HG02678 (cell line): ENCODE measurements at regions not wholly inside any gene's neighbourhood (a gene's known extent, or its start where the extent isn't known, plus 50 kb on each side); places are given as distances from the start of the nearest gene placed in this dataset.
"Not testable (repeated sequence)": the region's sequence is repeated elsewhere in the genome, so short reads cannot be mapped to it uniquely, and the experiment has no call there.

Experiments
- ATAC-seq: cut with Tn5 transposase; IDR thresholded peaks from one replicate; pipeline ENCODE4 v1.9.1; 2021; ENCODE audit warnings: mild to moderate bottlenecking, moderate library complexity; ENCODE audit not compliant: unreplicated experiment

- ATAC-seq = no peak
Measured at GRCh38 chr6:112920994-112921393, 573.9 kb downstream of the RFPL4B start.

- no peak for ATAC-seq
Measured at GRCh38 chr6:112923940-112924587, 576.9 kb downstream of the RFPL4B start.

GRCh38 chr6:112925702-112926101 lies 578.6 kb downstream of the RFPL4B start:
- no peak for ATAC-seq

GRCh38 chr6:112927641-112928320 lies 580.7 kb downstream of the RFPL4B start:
- ATAC-seq = no peak

- ATAC-seq = no peak
Measured at GRCh38 chr6:112929641-112930040, 582.5 kb downstream of the RFPL4B start.

GRCh38 chr6:112931832-112932231 lies 584.7 kb downstream of the RFPL4B start:
- ATAC-seq = no peak

GRCh38 chr6:112933947-112934346 lies 586.8 kb downstream of the RFPL4B start:
- no peak for ATAC-seq

GRCh38 chr6:112934433-112935327 lies 587.5 kb downstream of the RFPL4B start:
- ATAC-seq = no peak

- no peak for ATAC-seq
Measured at GRCh38 chr6:112935402-112936078, 588.4 kb downstream of the RFPL4B start.

GRCh38 chr6:112936079-112936472 lies 588.9 kb downstream of the RFPL4B start:
- no peak for ATAC-seq

GRCh38 chr6:112936504-112936903 lies 589.4 kb downstream of the RFPL4B start:
- ATAC-seq = no peak

GRCh38 chr6:112937690-112938089 lies 590.6 kb downstream of the RFPL4B start:
- ATAC-seq = not testable (repeated sequence)

GRCh38 chr6:112938650-112939049 lies 591.5 kb downstream of the RFPL4B start:
- no peak for ATAC-seq

- no peak for ATAC-seq
Measured at GRCh38 chr6:112939563-112939962, 592.4 kb downstream of the RFPL4B start.

- ATAC-seq = no peak
Measured at GRCh38 chr6:112941613-112942012, 594.5 kb downstream of the RFPL4B start.

GRCh38 chr6:112946051-112946450 lies 598.9 kb downstream of the RFPL4B start:
- ATAC-seq = no peak

GRCh38 chr6:112947507-112947906 lies 600.4 kb downstream of the RFPL4B start:
- no peak for ATAC-seq

GRCh38 chr6:112951829-112952228 lies 604.7 kb downstream of the RFPL4B start:
- no peak for ATAC-seq

GRCh38 chr6:112955743-112956142 lies 608.6 kb downstream of the RFPL4B start:
- ATAC-seq = not testable (repeated sequence)

GRCh38 chr6:112956696-112957535 lies 609.8 kb downstream of the RFPL4B start:
- ATAC-seq = no peak
